ENCODE measurements at regions not wholly inside any gene's neighbourhood (a gene's known extent, or its start where the extent isn't known, plus 50 kb on each side); places are given as distances from the start of the nearest gene placed in this dataset.

- Histone ChIP-seq H3K4me1 (ENCODE audit: insufficient read depth, low read length) (no peaks in the 10 kb centered on the region), H3K79me2 (ENCODE audit: insufficient read depth, low read length) (no peaks in the 10 kb centered on the region), H3K4me3 (ENCODE audit: insufficient read depth, low read depth, low read length) (no peak overlapping the region), H3K27me3 (ENCODE audit: insufficient read depth, low read length) (no peaks in the 10 kb centered on the region), H3K27ac (ENCODE audit: low read depth, low read length) (no peak overlapping the region), H4K20me1 (ENCODE audit: insufficient read depth, low read length) (no peaks in the 10 kb centered on the region), H3K9me3 (ENCODE audit: insufficient read depth, low read depth, low read length) (no peaks in the 10 kb centered on the region), H2AFZ (ENCODE audit: low read depth, low read length) (no peak overlapping the region), H3K36me3 (ENCODE audit: insufficient read depth, low read length) (no peaks in the 10 kb centered on the region), H3K9ac (ENCODE audit: low read length) (no peak overlapping the region), H3K4me2 (ENCODE audit: low read length) (no peak overlapping the region)
- no peaks in the 10 kb centered on the region for H3K9me3 Mint-ChIP-seq (ENCODE audit: unreplicated experiment)
- H3K27me3 Mint-ChIP-seq (ENCODE audit: low read depth, unreplicated experiment), result no peaks in the 10 kb centered on the region
- no peak overlapping the region for H3K27ac Mint-ChIP-seq (ENCODE audit: unreplicated experiment)
- H3K4me1 Mint-ChIP-seq (ENCODE audit: low read depth, unreplicated experiment), result no peaks in the 10 kb centered on the region
- no peaks in the 10 kb centered on the region for H3K36me3 Mint-ChIP-seq (ENCODE audit: low read depth, unreplicated experiment)
- H3K4me3 Mint-ChIP-seq (ENCODE audit: unreplicated experiment), result no peak overlapping the region
- FAIRE-seq (peak; percentile 91), DNase-seq (ENCODE audit: low read depth) (no peak)
- TF ChIP-seq EZH2 (IDR thresholded peaks at IDR 0.05; ENCODE audit: insufficient read depth, low read length) (no peak), CTCF (IDR thresholded peaks at IDR 0.05; ENCODE audit: insufficient read depth, low read depth, low read length) (no peak)
Observed at GRCh38 chrX:16304751-16305150, 137.5 kb downstream of the MAGEB17 start.

GRCh38 chrX:16305187-16305586 lies 137.9 kb downstream of the MAGEB17 start:
- H3K27me3 Mint-ChIP-seq (ENCODE audit: low read depth, unreplicated experiment), result no peaks in the 10 kb centered on the region
- H3K27ac ChIP-seq (ENCODE audit: low read depth, low read length), result no peak overlapping the region
- H3K4me2 ChIP-seq (ENCODE audit: low read length), result no peak overlapping the region
- no peak overlapping the region for H3K4me3 Mint-ChIP-seq (ENCODE audit: unreplicated experiment)
- no peaks in the 10 kb centered on the region for H3K79me2 ChIP-seq (ENCODE audit: insufficient read depth, low read length)
- FAIRE-seq, result no peak
- no peaks in the 10 kb centered on the region for H3K9me3 Mint-ChIP-seq (ENCODE audit: unreplicated experiment)
- no peaks in the 10 kb centered on the region for H3K36me3 ChIP-seq (ENCODE audit: insufficient read depth, low read length)
- no peak overlapping the region for H3K27ac Mint-ChIP-seq (ENCODE audit: unreplicated experiment)
- no peak for DNase-seq (ENCODE audit: low read depth)
- TF ChIP-seq EZH2 (IDR thresholded peaks at IDR 0.05; ENCODE audit: insufficient read depth, low read length) (no peak), CTCF (IDR thresholded peaks at IDR 0.05; ENCODE audit: insufficient read depth, low read depth, low read length) (no peak)
- H3K36me3 Mint-ChIP-seq (ENCODE audit: low read depth, unreplicated experiment), result no peaks in the 10 kb centered on the region
- no peaks in the 10 kb centered on the region for H4K20me1 ChIP-seq (ENCODE audit: insufficient read depth, low read length)
- no peaks in the 10 kb centered on the region for H3K4me1 ChIP-seq (ENCODE audit: insufficient read depth, low read length)
- no peak overlapping the region for H3K9ac ChIP-seq (ENCODE audit: low read length)
- H3K4me1 Mint-ChIP-seq (ENCODE audit: low read depth, unreplicated experiment), result no peaks in the 10 kb centered on the region
- H3K27me3 ChIP-seq (ENCODE audit: insufficient read depth, low read length), result no peaks in the 10 kb centered on the region
- no peak overlapping the region for H2AFZ ChIP-seq (ENCODE audit: low read depth, low read length)
- no peak overlapping the region for H3K4me3 ChIP-seq (ENCODE audit: insufficient read depth, low read depth, low read length)
- H3K9me3 ChIP-seq (ENCODE audit: insufficient read depth, low read depth, low read length), result no peaks in the 10 kb centered on the region

- no peaks in the 10 kb centered on the region for H4K20me1 ChIP-seq (ENCODE audit: insufficient read depth, low read length)
- Mint-ChIP-seq H3K36me3 (ENCODE audit: low read depth, unreplicated experiment) (no peaks in the 10 kb centered on the region), H3K27ac (ENCODE audit: unreplicated experiment) (no peak overlapping the region), H3K9me3 (ENCODE audit: unreplicated experiment) (no peaks in the 10 kb centered on the region), H3K4me3 (ENCODE audit: unreplicated experiment) (no peak overlapping the region), H3K27me3 (ENCODE audit: low read depth, unreplicated experiment) (no peaks in the 10 kb centered on the region), H3K4me1 (ENCODE audit: low read depth, unreplicated experiment) (no peaks in the 10 kb centered on the region)
- DNase-seq (ENCODE audit: low read depth) (no peak), FAIRE-seq (peak; percentile 34)
- H3K27ac ChIP-seq (ENCODE audit: low read depth, low read length), result no peak overlapping the region
- H2AFZ ChIP-seq (ENCODE audit: low read depth, low read length), result no peak overlapping the region
- H3K4me1 ChIP-seq (ENCODE audit: insufficient read depth, low read length), result no peaks in the 10 kb centered on the region
- no peak overlapping the region for H3K9ac ChIP-seq (ENCODE audit: low read length)
- H3K4me3 ChIP-seq (ENCODE audit: insufficient read depth, low read depth, low read length), result no peak overlapping the region
- H3K27me3 ChIP-seq (ENCODE audit: insufficient read depth, low read length), result no peaks in the 10 kb centered on the region
- H3K36me3 ChIP-seq (ENCODE audit: insufficient read depth, low read length), result no peaks in the 10 kb centered on the region
- no peaks in the 10 kb centered on the region for H3K9me3 ChIP-seq (ENCODE audit: insufficient read depth, low read depth, low read length)
- TF ChIP-seq CTCF (IDR thresholded peaks at IDR 0.05; ENCODE audit: insufficient read depth, low read depth, low read length) (no peak), EZH2 (IDR thresholded peaks at IDR 0.05; ENCODE audit: insufficient read depth, low read length) (no peak)
- H3K4me2 ChIP-seq (ENCODE audit: low read length), result no peak overlapping the region
- no peaks in the 10 kb centered on the region for H3K79me2 ChIP-seq (ENCODE audit: insufficient read depth, low read length)
Observed at GRCh38 chrX:16307950-16308349, 140.7 kb downstream of the MAGEB17 start.

All from astrocyte (in vitro differentiated cells and primary cell).